ENCODE measurements at regions not wholly inside any gene's neighbourhood (a gene's known extent, or its start where the extent isn't known, plus 50 kb on each side); places are given as distances from the start of the nearest gene placed in this dataset.

- no peak for TF ChIP-seq CTCF (IDR thresholded peaks at IDR 0.05)
Measured at GRCh38 chr7:125512373-125512772, 582.7 kb upstream of the POT1 start.

GRCh38 chr7:125511310-125511709 is 581.7 kb upstream of the POT1 start:
- TF ChIP-seq CTCF (IDR thresholded peaks at IDR 0.05) = no peak

- TF ChIP-seq CTCF (IDR thresholded peaks at IDR 0.05) = no peak
Measured at GRCh38 chr7:125506331-125506730, 576.7 kb upstream of the POT1 start.

- no peak for TF ChIP-seq CTCF (IDR thresholded peaks at IDR 0.05)
Measured at GRCh38 chr7:125504848-125505247, 575.2 kb upstream of the POT1 start.

- TF ChIP-seq CTCF (IDR thresholded peaks at IDR 0.05) = no peak
Measured at GRCh38 chr7:125495997-125496396, 566.4 kb upstream of the POT1 start.

GRCh38 chr7:125492521-125492920 is 562.9 kb upstream of the POT1 start:
- TF ChIP-seq CTCF (IDR thresholded peaks at IDR 0.05) = no peak

- no peak for TF ChIP-seq CTCF (IDR thresholded peaks at IDR 0.05)
Measured at GRCh38 chr7:125491137-125491536, 561.5 kb upstream of the POT1 start.

GRCh38 chr7:125490167-125490566 is 560.5 kb upstream of the POT1 start:
- TF ChIP-seq CTCF (IDR thresholded peaks at IDR 0.05) = no peak
